A549 (cell line): ENCODE measurements at regions not wholly inside any gene's neighbourhood (a gene's known extent, or its start where the extent isn't known, plus 50 kb on each side); places are given as distances from the start of the nearest gene placed in this dataset.

Experiments used
- BHLHE40 ChIP-seq: IDR thresholded peaks from 2 replicates; pipeline ENCODE4 v1.6.1; 2012; ENCODE audit warnings: low read depth, low read length, inconsistent platforms
- CHD2 ChIP-seq: fragments of 150-350 bp; IDR thresholded peaks from 2 replicates; pipeline ENCODE4 v1.6.1; 2014; ENCODE audit warnings: low read length; ENCODE audit not compliant: partially characterized antibody
- CHD4 ChIP-seq: fragments of 200-600 bp; sonication (generic); IDR thresholded peaks from 2 replicates; pipeline ENCODE4 v1.6.1; 2016; ENCODE audit warnings: antibody characterized with exemption, mild to moderate bottlenecking, borderline replicate concordance
- POLR2A ChIP-seq: IDR thresholded peaks from 2 replicates; pipeline ENCODE4 v1.6.1; 2012; ENCODE audit warnings: mild to moderate bottlenecking, low read length
- RAD21 ChIP-seq, 2 experiments: fragments of >200 bp in 1 of 2; sonication (Bioruptor Twin) in 1 of 2; formaldehyde crosslinking in 1 of 2; IDR thresholded peaks in 1 of 2; conservative IDR thresholded peaks in 1 of 2; 2 replicates in 1 of 2; 3 replicates in 1 of 2; pipeline ENCODE4 v1.6.1; 2012 to 2018; ENCODE audit warnings: inconsistent platforms in 1 of 2
- TF ChIP-seq, protein P1 (sequence below): fragments of >200 bp; sonication (Bioruptor Twin); formaldehyde crosslinking; IDR thresholded peaks from 3 replicates; pipeline ENCODE4 v1.5.1; 2016

GRCh38 chr16:66130296-66130905 is 236.1 kb upstream of the CDH5 start:
- no peak for TF ChIP-seq BHLHE40
- no peak for TF ChIP-seq RAD21 (conservative IDR thresholded peaks at IDR 0.05 in 1 of 2, IDR thresholded peaks at IDR 0.05 in 1 of 2)
- TF ChIP-seq, protein P1, sequence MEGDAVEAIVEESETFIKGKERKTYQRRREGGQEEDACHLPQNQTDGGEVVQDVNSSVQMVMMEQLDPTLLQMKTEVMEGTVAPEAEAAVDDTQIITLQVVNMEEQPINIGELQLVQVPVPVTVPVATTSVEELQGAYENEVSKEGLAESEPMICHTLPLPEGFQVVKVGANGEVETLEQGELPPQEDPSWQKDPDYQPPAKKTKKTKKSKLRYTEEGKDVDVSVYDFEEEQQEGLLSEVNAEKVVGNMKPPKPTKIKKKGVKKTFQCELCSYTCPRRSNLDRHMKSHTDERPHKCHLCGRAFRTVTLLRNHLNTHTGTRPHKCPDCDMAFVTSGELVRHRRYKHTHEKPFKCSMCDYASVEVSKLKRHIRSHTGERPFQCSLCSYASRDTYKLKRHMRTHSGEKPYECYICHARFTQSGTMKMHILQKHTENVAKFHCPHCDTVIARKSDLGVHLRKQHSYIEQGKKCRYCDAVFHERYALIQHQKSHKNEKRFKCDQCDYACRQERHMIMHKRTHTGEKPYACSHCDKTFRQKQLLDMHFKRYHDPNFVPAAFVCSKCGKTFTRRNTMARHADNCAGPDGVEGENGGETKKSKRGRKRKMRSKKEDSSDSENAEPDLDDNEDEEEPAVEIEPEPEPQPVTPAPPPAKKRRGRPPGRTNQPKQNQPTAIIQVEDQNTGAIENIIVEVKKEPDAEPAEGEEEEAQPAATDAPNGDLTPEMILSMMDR = no peak
- no peak for TF ChIP-seq POLR2A
- no peak for TF ChIP-seq CHD2
- no peak for TF ChIP-seq CHD4
